ENCODE measurements at regions not wholly inside any gene's neighbourhood (a gene's known extent, or its start where the extent isn't known, plus 50 kb on each side); places are given as distances from the start of the nearest gene placed in this dataset.

DNA sequence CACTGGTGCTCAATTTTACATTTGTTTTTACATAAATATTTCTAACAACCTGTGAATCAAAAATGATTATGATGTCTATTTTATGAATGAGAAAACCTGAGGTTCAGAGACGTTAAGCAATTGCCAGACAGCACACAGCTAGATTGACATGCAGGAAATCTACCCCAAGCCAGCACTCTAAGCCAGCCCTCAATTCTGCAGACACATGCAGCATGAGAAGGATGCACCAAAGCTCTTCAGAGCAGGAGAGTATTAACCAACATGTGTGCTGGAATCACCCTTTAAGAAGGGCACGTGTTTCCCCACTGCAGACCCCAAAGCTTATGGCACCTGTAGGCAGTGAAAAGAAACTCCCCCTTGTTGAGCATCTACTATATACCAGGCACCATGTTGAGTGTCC, 126.1 kb upstream of the ARHGEF3 start:
- TF ChIP-seq, protein P1, sequence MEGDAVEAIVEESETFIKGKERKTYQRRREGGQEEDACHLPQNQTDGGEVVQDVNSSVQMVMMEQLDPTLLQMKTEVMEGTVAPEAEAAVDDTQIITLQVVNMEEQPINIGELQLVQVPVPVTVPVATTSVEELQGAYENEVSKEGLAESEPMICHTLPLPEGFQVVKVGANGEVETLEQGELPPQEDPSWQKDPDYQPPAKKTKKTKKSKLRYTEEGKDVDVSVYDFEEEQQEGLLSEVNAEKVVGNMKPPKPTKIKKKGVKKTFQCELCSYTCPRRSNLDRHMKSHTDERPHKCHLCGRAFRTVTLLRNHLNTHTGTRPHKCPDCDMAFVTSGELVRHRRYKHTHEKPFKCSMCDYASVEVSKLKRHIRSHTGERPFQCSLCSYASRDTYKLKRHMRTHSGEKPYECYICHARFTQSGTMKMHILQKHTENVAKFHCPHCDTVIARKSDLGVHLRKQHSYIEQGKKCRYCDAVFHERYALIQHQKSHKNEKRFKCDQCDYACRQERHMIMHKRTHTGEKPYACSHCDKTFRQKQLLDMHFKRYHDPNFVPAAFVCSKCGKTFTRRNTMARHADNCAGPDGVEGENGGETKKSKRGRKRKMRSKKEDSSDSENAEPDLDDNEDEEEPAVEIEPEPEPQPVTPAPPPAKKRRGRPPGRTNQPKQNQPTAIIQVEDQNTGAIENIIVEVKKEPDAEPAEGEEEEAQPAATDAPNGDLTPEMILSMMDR (IDR thresholded peaks at IDR 0.05), result no peak
- TF ChIP-seq POLR2A (IDR thresholded peaks at IDR 0.05), result no peak

Measured in prostate gland (tissue), 2 donors.